ENCODE measurements at regions not wholly inside any gene's neighbourhood (a gene's known extent, or its start where the extent isn't known, plus 50 kb on each side); places are given as distances from the start of the nearest gene placed in this dataset.

DNA sequence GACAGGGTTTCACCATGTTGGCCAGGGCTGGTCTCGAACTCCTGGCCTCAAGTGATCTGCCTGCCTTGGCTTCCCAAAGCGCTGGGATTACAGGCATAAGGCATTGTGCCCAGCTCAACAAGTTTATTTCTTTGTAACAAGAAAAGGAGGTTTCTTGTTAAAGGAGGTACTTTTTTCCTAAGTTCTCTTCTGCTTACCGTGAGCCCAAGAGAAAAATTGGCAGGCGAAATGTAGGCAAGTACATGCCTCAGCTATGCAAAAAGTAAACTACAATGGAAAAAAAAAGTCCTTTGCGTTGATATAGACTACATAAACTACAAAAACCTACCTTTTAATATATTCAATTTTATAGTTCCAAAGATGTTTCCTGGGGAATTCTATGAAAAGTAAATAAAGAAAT is 122.6 kb downstream of the DKK1 start:
- TF ChIP-seq, protein P1, sequence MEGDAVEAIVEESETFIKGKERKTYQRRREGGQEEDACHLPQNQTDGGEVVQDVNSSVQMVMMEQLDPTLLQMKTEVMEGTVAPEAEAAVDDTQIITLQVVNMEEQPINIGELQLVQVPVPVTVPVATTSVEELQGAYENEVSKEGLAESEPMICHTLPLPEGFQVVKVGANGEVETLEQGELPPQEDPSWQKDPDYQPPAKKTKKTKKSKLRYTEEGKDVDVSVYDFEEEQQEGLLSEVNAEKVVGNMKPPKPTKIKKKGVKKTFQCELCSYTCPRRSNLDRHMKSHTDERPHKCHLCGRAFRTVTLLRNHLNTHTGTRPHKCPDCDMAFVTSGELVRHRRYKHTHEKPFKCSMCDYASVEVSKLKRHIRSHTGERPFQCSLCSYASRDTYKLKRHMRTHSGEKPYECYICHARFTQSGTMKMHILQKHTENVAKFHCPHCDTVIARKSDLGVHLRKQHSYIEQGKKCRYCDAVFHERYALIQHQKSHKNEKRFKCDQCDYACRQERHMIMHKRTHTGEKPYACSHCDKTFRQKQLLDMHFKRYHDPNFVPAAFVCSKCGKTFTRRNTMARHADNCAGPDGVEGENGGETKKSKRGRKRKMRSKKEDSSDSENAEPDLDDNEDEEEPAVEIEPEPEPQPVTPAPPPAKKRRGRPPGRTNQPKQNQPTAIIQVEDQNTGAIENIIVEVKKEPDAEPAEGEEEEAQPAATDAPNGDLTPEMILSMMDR (IDR thresholded peaks at IDR 0.05; ENCODE audit: low read length), result no peak
- no peak for TF ChIP-seq EZH2 (IDR thresholded peaks at IDR 0.05; ENCODE audit: borderline replicate concordance, low read length)
